Gastroesophageal sphincter (tissue), 3 donors: ENCODE measurements at regions not wholly inside any gene's neighbourhood (a gene's known extent, or its start where the extent isn't known, plus 50 kb on each side); places are given as distances from the start of the nearest gene placed in this dataset.

Experiments
- EP300 ChIP-seq: sonication (generic); formaldehyde crosslinking; IDR thresholded peaks from one replicate; pipeline ENCODE4 v1.6.1; 2017; ENCODE audit warnings: antibody characterized with exemption, mild to moderate bottlenecking
- POLR2AphosphoS5 ChIP-seq: sonication (generic); formaldehyde crosslinking; IDR thresholded peaks from one replicate; pipeline ENCODE4 v1.6.1; 2017; ENCODE audit warnings: antibody characterized with exemption
- TF ChIP-seq, protein P1 (sequence below), 4 experiments: fragments of 200-600 bp in 2 of 4; fragments of 450-650 bp in 2 of 4; sonication (generic) in 1 of 4; IDR thresholded peaks; one replicate each; pipeline ENCODE4 v1.5.1; 2017 to 2019; ENCODE audit warnings: antibody characterized with exemption in 4 of 4, mild to moderate bottlenecking in 2 of 4, moderate library complexity in 2 of 4

DNA sequence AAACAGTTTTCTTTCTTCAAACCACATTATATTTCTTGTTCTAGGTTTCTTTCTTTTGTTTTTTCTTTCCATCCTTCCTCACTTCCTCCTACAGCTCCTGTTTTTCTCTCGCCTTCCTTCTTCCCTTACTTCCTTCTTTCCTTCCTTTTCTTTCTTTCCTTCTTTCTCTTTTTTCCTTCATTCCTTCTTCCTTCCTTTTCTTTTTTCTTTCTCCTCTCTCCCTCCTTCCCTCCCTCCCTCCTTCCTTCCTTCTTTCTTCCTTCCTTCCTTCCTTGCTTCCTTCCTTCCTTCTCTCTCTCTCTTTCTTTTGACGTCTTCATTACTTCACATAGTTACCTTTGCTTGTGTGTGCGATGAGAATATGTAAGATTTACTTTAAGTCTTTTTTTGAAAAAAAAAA, 470.0 kb upstream of the FSIP2 start:
- TF ChIP-seq, protein P1, sequence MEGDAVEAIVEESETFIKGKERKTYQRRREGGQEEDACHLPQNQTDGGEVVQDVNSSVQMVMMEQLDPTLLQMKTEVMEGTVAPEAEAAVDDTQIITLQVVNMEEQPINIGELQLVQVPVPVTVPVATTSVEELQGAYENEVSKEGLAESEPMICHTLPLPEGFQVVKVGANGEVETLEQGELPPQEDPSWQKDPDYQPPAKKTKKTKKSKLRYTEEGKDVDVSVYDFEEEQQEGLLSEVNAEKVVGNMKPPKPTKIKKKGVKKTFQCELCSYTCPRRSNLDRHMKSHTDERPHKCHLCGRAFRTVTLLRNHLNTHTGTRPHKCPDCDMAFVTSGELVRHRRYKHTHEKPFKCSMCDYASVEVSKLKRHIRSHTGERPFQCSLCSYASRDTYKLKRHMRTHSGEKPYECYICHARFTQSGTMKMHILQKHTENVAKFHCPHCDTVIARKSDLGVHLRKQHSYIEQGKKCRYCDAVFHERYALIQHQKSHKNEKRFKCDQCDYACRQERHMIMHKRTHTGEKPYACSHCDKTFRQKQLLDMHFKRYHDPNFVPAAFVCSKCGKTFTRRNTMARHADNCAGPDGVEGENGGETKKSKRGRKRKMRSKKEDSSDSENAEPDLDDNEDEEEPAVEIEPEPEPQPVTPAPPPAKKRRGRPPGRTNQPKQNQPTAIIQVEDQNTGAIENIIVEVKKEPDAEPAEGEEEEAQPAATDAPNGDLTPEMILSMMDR (IDR thresholded peaks at IDR 0.05): no peak
- TF ChIP-seq POLR2AphosphoS5 (no peak), EP300 (no peak)
